Activated T-cell treated with anti-CD3 and anti-CD28 coated beads for 48 hours (primary cell): ENCODE measurements at regions not wholly inside any gene's neighbourhood (a gene's known extent, or its start where the extent isn't known, plus 50 kb on each side); places are given as distances from the start of the nearest gene placed in this dataset.
A peak's percentile ranks its signal among the peaks of the same experiment; 100 is the strongest.
"Not testable (repeated sequence)": the region's sequence is repeated elsewhere in the genome, so short reads cannot be mapped to it uniquely, and the experiment has no call there.

Experiments used
- DNase-seq: peaks from one replicate; pipeline ENCODE4 v3.0.0-alpha.2; 2020; ENCODE audit warnings: low read depth

- no peak for DNase-seq
These were observed 1157.4 kb downstream of the TBC1D22A start for GRCh38 chr22:47919893-47920292.

- DNase-seq = no peak
These were observed 1156.6 kb downstream of the TBC1D22A start for GRCh38 chr22:47919001-47919441.

GRCh38 chr22:47918276-47918921 lies 1155.9 kb downstream of the TBC1D22A start:
- peak; percentile 6 for DNase-seq

- no peak for DNase-seq
These were observed 1152.1 kb downstream of the TBC1D22A start for GRCh38 chr22:47914481-47915097.

- DNase-seq = no peak
These were observed 1140.3 kb downstream of the TBC1D22A start for GRCh38 chr22:47902646-47903180.

GRCh38 chr22:47901911-47902310 lies 1139.5 kb downstream of the TBC1D22A start:
- DNase-seq = no peak

GRCh38 chr22:47899894-47900293 lies 1137.4 kb downstream of the TBC1D22A start:
- no peak for DNase-seq

- no peak for DNase-seq
These were observed 1136.5 kb downstream of the TBC1D22A start for GRCh38 chr22:47898946-47899345.

GRCh38 chr22:47891609-47892008 lies 1129.2 kb downstream of the TBC1D22A start:
- DNase-seq = no peak

GRCh38 chr22:47888817-47889216 lies 1126.4 kb downstream of the TBC1D22A start:
- DNase-seq = no peak

- DNase-seq = no peak
These were observed 1122.3 kb downstream of the TBC1D22A start for GRCh38 chr22:47884775-47885174.

GRCh38 chr22:47884200-47884599 lies 1121.8 kb downstream of the TBC1D22A start:
- no peak for DNase-seq

GRCh38 chr22:47883757-47884156 lies 1121.3 kb downstream of the TBC1D22A start:
- DNase-seq = no peak

- DNase-seq = no peak
These were observed 1116.9 kb downstream of the TBC1D22A start for GRCh38 chr22:47879346-47879745.

- no peak for DNase-seq
These were observed 1116.0 kb downstream of the TBC1D22A start for GRCh38 chr22:47878460-47878859.

- DNase-seq = no peak
These were observed 1110.5 kb downstream of the TBC1D22A start for GRCh38 chr22:47872761-47873535.

- no peak for DNase-seq
These were observed 1103.2 kb downstream of the TBC1D22A start for GRCh38 chr22:47865626-47866025.

GRCh38 chr22:47862394-47862793 lies 1099.9 kb downstream of the TBC1D22A start:
- DNase-seq = no peak

GRCh38 chr22:47860907-47861306 lies 1098.5 kb downstream of the TBC1D22A start:
- DNase-seq = not testable (repeated sequence)

- DNase-seq = no peak
These were observed 1097.6 kb downstream of the TBC1D22A start for GRCh38 chr22:47859881-47860525.

- DNase-seq = no peak
These were observed 1096.4 kb downstream of the TBC1D22A start for GRCh38 chr22:47858773-47859306.

- DNase-seq = no peak
These were observed 1092.2 kb downstream of the TBC1D22A start for GRCh38 chr22:47854680-47855079.
